Colon (tissue), 2 donors: ENCODE measurements at regions not wholly inside any gene's neighbourhood (a gene's known extent, or its start where the extent isn't known, plus 50 kb on each side); places are given as distances from the start of the nearest gene placed in this dataset.

Experiments used
- FAIRE-seq: peaks from 2 replicates; lab custom pipeline; 2012; peaks lifted over from hg19 to GRCh38; lab: Jason Lieb, UNC
- donor health status: control.
- donor health status: control.

DNA sequence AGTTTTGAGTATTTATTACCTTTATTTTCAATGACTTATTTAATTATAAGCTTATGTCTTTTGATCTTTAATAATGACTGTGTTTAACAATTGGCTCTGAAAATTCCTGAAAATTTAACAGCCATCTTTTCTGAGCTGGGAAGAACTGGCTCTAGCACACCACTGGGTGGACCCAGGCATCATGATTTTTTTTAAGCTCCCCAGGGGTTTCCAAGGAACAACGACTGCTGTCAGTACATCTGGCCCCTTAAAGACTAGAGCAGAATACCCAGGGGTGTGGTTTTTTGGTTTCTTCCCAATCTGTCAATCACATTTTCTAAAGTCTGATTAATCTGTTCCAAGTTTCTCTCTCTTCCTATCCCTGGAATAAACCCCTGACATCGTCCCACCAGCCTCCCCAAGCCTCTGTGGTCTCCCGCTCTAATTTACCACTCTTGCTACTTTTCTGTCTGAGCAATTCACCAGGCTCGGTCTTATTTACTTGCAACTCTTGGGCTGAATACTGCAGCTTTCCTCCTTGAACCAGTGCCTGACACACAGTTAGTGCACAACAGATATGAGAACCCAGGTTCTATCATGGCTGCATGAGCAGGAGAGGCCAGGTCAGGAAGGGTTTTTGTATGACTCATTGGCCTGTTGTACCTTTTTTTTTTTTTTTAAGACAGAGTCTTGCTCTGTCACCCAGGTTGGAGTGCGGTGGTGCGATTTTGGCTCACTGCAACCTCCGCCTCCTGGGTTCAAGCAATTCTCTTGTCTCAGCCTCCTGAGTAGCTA is 321.9 kb downstream of the ZSWIM6 start:
- no peak for FAIRE-seq

DNA sequence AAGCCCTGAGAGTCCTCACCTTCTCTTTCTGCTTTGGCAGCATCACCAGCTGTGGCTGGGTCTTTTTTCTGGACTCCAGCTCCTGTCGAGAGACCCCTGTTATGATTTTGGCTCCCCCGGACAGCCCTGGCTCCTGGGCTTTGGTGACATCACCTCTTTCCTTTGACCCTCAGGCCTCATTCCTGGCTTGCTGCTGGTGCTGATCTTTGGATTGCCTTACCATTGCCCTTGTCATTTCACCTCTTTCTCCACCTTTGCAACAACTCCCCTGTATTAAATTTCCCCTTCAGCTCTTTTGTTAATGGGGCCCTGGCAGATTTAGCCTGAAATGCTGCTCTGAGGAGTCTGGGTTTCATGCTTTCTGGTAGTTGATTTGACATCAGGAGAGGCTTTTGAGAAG is 322.8 kb downstream of the ZSWIM6 start:
- no peak for FAIRE-seq

DNA sequence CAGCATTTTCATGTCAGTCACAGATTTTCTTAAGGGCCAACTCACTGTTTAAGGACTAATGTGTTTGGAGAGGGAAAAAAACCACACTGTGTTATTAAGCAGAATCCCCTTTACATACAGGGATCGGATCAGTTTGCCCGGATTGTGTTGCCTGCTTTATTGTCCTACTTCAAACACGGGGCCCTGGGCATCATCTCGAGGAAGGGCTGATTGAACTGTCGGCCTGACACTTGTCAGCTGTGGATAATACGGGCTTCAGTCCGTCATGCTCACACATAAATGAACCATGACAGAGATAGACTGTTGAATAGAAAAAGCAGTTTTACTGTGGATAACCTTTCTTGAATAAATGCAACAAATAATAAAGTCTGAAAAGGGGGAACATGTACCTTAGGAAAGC is 325.0 kb downstream of the ZSWIM6 start:
- FAIRE-seq: no peak

DNA sequence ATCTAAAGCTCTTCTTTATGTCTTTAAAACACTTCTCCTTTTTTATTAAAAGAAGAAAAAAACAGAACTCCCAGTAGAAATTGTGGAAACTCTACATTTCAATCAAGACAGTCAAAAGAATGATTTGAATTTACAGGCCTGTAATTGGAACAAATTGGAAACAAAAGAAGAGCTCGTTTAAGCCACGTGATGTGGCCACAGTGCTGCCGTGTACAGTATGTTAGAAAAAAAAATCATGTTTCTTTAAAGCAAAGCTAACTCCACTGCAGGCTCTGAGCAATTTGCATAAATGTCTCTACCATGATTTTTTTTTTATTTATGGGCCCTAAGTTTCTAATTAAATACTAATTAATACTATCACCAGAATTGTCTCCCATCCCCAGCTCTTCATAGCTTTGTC is 325.6 kb downstream of the ZSWIM6 start:
- FAIRE-seq: no peak

DNA sequence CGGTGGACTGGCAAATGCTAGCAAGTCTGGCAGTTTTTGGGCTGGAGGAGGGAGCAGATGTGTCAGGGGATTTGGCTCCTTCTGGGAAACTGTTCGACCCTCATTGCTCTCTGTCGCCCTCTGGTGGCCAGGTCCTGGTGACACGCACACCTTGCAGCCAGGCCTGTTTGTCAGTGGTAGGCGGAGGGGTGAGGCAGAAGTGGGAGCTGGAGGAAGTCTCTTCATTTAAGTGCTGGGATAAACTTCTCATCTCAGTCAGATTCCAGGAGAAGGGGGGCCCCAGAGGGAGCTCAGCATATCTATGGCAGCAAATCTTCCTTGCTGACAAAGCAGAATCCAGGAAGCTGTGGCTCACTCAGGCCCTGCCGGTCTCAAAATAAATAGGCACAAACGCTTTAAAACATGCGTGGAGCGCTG is 326.5 kb downstream of the ZSWIM6 start:
- FAIRE-seq: no peak

DNA sequence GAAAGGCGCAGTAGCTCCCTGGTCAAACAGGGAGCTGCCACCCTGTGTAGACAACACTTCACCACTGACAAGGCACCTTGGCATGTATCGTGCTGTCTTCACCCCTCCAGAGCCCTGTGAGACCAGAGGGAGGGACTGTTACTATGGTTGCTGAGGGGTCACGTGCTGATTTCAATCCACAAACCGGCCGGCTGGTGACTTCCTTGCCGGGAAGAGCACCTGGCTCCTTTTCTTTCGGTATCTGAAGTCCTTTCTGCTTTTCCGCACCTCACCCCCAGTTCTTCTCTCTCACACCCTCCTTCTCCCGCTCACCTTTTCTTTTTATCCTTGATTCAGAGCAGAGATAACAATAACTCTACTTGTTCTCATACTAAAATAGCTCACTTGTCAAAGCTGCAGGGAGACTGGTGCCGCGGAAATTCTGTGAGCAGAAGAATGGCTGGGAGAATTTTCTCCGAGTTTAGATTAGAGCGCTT is 327.2 kb downstream of the ZSWIM6 start:
- FAIRE-seq: no peak

DNA sequence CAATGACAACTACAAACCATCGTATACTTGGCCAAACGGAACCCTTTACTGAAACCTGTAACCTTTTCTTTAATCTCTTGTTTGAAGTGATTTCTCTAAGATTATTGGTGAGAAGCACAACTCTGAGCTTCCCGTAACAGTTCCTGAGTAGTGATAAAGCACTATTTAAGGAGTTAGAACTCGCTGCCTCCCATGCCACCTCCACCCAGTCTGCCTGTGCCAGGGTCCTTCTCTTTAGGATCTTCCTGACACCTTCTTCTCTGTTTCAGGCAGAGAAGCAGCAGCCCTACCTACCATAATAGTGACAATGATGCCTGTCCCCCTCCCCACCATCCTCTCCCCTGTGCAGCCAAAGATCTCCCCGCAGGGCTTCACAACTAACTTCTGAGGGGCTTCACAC is 330.6 kb downstream of the ZSWIM6 start:
- no peak for FAIRE-seq

DNA sequence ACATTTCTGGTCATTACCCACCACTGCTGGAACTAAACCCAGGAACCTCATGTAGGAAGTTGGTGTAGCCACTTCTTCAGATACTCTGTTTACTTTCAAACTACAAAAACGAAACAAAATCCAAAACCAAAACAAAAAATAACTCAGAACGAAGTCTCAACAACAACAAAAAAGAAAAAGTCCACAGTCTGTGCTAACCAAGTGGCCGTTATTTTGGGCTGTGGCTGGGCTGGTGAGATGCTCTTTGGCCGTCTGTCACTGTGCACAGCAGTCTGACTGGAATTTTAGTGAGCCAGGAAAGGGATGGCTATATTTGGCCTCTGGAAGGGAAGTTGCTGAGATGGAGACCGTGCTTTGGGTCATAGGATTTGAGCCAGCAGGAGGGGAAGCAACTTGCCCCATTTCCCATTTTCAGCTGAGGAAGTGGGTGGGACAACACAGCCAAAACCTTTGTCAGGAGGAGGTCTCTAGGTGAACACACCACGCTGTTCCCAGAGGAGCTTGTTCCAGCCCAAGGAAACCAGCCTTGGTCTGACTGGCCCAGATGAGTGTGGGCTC is 334.1 kb downstream of the ZSWIM6 start:
- FAIRE-seq: no peak

DNA sequence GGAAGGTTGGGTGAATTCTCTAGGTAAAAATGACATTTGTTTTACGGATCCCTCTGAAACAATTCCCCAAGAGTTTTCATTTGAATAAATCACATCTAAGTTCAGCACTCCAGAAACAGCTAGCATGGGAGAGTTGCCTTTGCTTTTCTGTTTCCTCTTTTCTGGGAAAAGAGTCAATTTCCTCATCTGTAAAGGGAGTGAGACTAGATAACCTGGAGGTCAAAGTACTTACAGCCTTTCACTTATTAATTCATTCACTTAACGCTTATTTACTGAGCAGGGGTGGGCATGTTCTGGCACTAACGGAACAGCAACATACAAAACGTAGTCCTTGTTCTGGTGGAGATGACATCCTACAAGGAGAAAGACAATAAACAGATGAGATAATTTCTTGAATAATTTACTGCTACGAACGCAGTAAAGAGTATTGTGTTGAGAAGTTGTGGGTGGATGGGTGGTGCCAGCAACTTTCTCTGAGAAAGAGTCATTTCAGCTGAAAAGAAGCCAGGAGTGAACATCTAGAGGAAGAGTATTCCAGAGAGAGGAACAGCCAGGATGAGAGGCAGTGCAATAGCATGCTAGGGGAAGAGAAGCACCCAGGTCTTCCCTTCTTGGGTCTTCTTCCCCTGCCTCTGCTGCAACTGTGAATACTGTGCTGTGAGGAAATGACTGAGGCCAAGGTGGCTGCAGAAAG is 335.6 kb downstream of the ZSWIM6 start:
- no peak for FAIRE-seq

DNA sequence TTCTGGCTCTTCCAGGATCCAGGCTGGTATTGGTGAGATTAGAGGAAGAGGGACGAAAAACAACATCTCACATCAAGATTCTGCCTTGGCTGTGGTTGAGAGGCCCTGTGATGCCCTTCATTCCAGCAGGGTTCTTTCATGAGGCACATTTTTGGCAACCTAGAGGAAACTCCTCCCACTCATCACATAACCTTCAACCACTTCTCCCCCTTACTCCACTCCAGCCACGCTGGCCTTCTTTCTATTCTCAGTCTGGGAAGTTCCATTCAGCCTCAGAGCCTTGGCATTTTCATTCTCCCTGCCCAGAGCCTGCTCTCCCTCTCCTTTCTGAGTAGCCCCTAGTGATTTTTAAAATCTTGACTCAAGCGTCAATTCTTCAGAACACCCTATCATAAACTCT is 337.5 kb downstream of the ZSWIM6 start:
- no peak for FAIRE-seq

DNA sequence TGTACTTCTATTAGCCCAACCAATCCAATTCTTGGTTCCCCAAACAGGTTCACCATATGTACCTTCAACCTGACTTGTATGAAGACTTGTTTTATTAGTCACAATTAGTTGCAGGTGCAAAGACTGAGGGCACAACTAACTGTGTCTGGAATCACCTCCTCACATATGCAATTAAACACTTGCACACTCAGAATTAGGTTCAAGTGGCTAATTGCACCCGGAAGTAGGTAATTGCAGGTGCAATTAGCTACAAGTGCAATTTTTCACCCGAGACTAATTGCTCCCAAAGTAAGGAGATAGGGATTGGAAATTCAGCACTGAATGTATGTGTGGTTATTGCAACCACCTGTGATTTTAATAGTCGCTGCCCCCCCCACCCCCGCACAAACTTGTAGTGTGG is 338.9 kb downstream of the ZSWIM6 start:
- FAIRE-seq: no peak

DNA sequence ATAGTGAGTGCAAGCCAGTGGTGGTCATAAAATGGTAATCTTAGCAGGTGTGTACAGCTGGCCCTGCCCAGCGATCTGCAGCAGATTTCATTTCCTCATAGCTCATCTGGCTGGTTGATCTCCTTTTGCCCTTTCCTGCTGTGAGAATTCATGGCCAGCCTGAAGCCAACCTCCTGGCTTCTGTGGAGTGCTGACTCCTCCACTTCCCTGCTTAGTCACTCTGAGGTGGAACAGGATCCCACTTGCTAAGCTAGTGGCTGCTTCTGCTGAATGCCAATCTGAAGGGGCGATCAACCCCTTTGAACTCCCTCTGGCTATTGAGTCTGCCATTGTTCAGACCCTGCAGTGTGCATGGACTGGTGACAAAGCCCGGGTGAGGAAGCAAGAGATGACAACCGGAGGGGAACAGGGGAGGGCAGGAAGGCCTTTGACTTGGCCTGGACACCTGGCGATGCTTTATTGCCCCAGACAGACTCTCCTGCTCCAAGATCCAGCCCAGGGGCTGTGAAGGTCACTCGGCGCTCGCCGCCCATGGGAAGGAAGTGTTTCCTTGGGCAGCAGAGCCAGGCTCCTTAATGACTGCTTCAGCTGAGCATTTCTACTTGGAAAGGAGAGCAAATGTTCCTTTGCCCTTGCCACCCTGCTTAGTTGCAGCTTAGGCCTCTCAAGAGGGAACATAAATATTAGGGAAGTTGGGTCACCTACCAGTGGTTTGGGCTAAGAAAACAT is 341.1 kb downstream of the ZSWIM6 start:
- no peak for FAIRE-seq

DNA sequence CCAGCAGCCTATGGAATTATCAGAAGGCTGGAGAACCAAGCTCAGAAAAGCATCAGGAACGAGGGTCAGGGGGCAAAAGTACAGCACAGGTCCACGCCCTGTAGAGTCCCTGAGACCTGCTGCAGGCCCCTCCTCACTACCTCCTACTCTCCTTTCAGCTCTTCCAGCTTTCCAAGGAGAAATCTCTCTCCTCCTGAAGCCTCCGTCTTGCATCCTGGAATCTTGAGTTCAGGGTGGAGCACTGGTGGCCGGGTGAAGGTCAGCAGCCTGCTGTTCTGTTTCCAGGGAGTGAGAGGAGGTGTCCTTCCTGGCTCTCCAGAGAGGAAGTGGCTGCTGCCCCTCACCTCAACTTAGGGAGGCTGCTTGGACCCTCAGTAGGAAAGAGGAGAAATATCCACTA is 342.3 kb downstream of the ZSWIM6 start:
- no peak for FAIRE-seq

DNA sequence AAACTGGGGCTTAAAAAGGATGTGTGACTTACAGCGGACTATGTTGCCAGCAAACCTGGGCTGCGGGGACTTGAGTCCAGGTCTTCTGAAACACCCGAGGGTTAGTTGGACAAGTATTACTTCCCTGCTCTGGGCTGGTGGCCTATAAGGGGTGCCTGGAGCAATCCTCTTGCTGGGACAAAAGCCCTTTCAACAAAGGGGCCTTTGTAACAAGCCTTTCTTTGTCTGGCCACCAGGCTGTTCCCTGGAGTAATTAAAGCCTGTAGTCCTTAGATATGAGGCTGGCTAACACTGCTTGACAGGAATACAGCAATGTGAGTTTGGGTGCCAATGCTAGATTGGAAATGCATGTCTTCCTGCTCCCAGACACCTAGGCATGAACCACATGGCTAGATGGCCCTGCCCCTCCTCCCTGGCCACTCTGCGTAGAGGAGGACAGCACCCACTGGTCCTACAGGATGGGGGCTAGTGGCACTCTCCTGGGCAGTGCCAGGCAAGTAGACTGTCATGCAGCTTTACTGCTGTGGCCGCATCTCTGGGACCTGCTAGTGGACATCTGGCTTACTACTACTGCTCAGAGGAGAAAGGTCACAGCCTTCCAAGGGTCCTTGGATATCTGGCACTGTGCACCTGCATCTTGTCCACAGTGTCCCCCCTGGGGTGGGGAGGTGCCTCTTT is 343.1 kb downstream of the ZSWIM6 start:
- FAIRE-seq: no peak

DNA sequence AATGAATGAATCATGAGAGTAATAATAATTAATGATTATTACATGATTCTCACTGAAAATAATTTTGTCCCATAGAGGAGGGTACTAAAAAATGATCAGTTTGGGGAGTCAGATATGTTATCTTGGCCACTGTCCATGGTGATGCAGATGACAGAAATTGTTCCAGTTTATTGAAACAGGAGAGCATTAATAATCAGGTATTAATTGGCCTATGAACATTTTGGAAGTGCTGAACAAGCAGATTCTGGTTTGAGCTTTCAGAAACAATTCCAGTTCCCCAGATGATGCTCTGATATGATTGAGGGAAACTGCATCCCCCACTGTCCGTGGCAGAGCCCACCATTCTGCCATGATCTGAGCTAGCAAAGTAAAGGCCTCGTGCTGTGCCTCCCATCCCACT is 345.2 kb downstream of the ZSWIM6 start:
- FAIRE-seq: no peak

DNA sequence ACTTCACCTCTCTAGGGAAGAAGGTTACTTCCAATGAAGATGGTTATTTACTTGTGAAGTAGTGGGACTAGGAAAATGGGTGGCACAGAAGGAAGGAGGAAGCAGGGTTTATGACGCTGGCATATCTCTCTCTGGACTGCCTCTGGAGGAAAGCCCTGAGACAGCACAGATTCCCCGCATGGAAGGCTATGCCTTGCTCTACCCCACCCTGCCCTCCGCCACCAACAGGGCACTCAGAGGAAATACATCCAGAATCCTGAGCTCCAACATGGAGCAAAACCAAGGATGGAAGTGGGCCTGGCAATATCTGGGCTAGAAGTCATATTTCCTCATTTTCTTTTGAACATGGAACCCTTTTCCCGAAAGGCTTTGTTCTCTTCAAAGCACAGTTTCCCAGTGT is 346.9 kb downstream of the ZSWIM6 start:
- no peak for FAIRE-seq

DNA sequence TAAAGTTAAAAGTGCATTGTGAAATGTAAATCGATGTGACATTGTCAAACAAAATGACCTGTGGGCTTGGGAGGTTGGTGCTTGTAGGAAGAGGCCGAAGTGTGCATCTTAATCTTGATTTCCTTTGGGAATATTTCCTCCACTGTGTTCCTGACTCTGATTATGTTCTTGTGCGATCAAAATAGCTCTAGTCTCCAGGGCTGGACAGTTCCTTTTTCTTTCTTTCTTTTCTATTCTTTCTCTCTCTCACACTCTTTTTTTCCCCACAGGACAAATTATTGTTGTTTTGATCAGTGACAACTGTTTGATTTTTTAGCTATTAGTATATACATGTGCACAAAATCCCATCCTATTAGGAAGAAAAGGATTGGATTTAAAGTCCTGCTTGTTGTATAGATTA is 347.5 kb downstream of the ZSWIM6 start:
- FAIRE-seq: no peak

DNA sequence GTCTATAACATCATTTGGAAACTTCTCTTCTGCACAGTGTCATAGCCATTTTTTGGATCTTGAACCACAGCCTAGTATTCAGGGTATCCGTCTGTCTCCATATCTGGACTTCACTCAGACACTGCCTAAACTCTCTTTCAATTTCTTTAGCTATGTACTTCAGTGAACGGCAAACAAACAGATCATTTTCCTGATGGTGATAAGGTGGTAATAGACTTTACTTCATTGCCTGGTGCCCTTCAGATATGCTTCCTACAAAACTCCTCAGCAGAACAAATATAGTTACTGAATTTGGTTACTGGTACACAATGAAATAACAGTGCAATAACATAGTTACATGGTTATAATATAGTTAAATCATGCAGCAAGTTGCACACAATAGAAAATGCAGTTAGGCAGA is 348.2 kb downstream of the ZSWIM6 start:
- FAIRE-seq: no peak

DNA sequence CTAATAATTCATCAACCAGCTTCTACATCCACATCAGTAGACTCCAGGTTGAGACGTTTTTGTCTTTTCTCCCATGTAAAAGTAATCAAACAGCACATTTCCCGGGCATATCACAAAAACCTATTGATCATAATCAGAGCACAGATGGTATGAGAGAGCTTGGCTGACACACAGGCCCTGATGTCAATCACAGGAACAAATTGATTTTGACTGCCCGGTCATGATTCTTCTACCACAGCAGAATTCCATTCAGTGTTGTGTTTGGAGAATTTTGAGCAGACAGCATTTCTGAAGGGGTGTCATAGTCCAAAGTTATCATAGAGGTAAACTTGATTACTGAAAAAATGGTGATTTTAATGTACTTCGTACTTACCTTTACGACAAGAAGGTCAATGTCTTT is 351.1 kb downstream of the ZSWIM6 start:
- no peak for FAIRE-seq

DNA sequence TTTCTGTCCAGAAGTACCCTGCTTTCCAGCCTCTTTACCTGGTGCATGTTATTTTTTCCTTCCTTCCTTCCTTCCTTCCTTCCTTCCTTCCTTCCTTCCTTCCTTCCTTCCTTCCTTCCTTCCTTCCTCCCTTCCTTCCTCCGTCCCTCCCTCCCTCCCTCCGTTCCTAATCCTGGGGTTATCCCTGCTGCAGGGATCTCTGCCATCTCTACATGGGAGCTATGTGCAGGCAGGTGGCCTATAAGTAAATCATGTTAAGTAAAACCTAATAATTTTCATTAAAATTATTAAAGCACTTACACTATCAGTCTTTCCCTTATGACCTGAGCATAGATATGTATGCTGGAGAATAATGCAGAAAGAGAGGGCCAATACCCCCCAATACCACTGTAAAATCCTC is 351.9 kb downstream of the ZSWIM6 start:
- FAIRE-seq: no peak

DNA sequence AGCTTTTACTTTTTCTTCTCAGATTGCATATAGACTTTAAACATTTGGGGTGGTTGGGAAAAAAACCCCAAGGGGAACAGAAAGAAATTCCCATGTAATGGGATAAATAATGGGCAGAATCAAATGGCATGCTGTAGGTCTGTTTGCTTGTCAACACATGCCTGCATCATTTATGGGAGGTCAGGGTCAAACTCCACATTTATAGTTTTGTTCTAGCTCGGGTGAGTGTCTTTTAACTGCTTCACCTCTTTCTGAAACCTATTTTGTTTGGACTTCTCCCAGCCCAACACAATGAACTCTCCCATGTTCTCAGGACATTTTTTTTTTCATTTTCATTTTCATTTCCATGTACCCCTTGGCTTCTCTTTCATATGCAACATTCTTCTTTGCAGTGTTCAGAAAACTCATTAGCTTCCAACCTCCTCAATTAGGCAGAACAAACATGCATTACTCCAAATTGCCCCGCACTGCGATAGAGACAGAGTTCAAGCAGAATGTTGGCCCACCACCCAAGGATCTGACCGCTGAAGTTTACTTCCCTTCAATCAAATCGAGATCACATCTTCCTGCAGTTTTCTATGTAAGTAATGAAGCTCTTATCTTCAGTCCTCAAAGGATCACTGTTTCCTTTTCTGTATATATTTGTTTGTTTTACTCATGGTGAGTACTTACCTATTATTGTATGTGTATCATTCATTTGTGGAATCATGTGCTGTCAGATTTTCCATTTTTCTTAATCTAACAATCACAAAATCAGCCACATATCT is 354.6 kb downstream of the ZSWIM6 start:
- no peak for FAIRE-seq

DNA sequence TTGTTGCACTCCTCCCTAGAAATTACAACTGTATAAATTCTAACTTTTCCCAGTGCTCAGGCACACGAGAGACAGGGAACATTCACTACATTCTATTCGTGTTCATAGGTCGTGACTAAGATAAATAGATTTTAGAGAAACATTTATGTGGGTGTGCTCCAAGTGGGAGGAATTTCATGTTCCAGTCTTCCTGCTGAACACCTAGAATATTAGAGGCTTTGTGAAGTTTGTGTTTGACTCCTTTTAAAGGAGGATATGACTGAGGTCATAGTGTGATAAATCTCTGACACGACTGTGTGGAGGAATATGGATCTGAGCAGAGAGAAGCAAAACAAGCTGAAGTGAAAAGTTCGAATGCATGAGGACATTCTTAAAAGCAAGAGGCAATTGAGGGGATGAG is 355.3 kb downstream of the ZSWIM6 start:
- FAIRE-seq: no peak
